Duodenal mucosa (tissue), 2 donors: ENCODE measurements at regions not wholly inside any gene's neighbourhood (a gene's known extent, or its start where the extent isn't known, plus 50 kb on each side); places are given as distances from the start of the nearest gene placed in this dataset.

ENCODE experiments used
- H3K27ac ChIP-seq: one replicate; pipeline ENCODE4 v1.7.0; 2013; ENCODE audit warnings: low read depth, low read length
- H3K27me3 ChIP-seq, 2 donors: one replicate each; pipeline ENCODE4 v1.7.0; 2013; ENCODE audit warnings: low read length in 2 of 2, control low read depth in 1 of 2; ENCODE audit not compliant: insufficient read depth in 2 of 2, control insufficient read depth in 1 of 2
- H3K36me3 ChIP-seq, 2 donors: one replicate each; pipeline ENCODE4 v1.7.0; 2013; ENCODE audit warnings: low read length in 2 of 2, control low read depth in 1 of 2; ENCODE audit not compliant: insufficient read depth in 2 of 2, control insufficient read depth in 1 of 2
- H3K4me1 ChIP-seq, 2 donors: one replicate each; pipeline ENCODE4 v1.7.0; 2013; ENCODE audit warnings: low read length in 2 of 2, control low read depth in 1 of 2; ENCODE audit not compliant: insufficient read depth in 2 of 2, control insufficient read depth in 1 of 2
- H3K4me3 ChIP-seq, 2 donors: one replicate each; pipeline ENCODE4 v1.7.0; 2013; ENCODE audit warnings: low read length in 2 of 2, low read depth in 1 of 2
- H3K9ac ChIP-seq, 2 donors: one replicate each; pipeline ENCODE4 v1.7.0; 2013; ENCODE audit warnings: low read length in 2 of 2, low read depth in 1 of 2
- H3K9me3 ChIP-seq, 2 donors: one replicate each; pipeline ENCODE4 v1.7.0; 2013; ENCODE audit warnings: low read length in 2 of 2, control low read depth in 1 of 2; ENCODE audit not compliant: control insufficient read depth in 1 of 2

DNA sequence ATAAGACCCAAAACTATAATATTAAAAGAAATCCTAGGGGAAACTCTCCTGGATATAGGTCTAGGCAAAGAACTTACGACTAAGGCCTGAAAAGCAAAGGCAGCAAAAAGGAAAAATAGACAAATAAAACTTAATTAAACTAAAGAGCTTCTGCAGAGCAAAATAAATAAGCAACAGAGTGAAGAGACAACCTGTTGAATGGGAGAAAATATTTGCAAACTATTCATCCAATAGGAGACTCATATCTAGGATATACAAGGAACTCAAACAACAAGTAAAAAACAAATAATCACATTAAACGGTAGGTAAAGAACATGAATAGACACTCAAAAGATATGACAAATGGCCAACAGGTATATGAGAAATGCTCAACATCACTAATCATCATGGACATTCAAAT, 318.6 kb downstream of the CSNK1G3 start:
- Histone ChIP-seq H3K9me3 (no peaks in the 10 kb centered on the region), H3K4me3 (no peak overlapping the region), H3K27ac (no peak overlapping the region), H3K36me3 (no peaks in the 10 kb centered on the region), H3K4me1 (no peaks in the 10 kb centered on the region), H3K27me3 (no peaks in the 10 kb centered on the region), H3K9ac (no peak overlapping the region)

DNA sequence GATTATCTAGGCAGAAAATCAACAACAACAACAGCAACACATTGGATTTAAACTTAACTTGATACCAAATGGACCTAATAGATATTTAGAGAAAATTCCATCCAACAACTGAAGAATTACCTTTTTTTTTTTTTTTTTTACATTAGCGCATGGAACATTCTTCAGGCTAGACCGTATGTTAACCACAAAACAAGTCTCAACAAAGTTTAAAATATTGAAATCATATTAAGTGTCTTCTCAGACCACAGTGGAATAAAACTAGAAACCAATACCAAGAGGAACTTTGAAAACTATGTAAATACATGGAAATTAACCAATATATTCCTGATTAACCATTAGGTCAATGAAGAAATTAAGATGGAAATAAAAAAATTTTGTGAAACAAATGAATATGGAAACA, 315.8 kb downstream of the CSNK1G3 start:
- no peaks in the 10 kb centered on the region for H3K9me3 ChIP-seq
- no peak overlapping the region for H3K9ac ChIP-seq
- H3K4me1 ChIP-seq, result no peaks in the 10 kb centered on the region
- no peak overlapping the region for H3K27ac ChIP-seq
- H3K27me3 ChIP-seq, result no peaks in the 10 kb centered on the region
- H3K36me3 ChIP-seq, result no peaks in the 10 kb centered on the region
- no peak overlapping the region for H3K4me3 ChIP-seq

DNA sequence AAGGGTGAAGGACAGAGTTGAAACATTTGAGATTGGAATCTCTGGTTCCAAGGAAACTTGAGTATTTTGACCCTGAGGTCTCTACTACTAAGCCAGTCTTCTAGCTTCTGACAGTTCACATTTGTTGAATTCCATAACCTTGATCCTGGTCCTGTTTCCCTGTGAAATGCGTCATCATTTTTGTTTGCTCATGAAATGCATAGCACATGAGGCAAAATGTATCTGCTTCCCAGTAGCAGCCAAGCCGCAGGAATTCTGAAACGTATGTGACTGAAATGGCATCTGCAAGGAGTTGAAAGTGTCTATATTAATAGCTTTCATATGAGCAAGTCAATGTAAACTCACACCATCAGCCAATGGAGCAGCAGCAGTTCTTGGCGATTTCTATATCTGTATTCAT, 307.9 kb downstream of the CSNK1G3 start:
- Histone ChIP-seq H3K9me3 (no peaks in the 10 kb centered on the region), H3K27ac (no peak overlapping the region), H3K4me3 (no peak overlapping the region), H3K4me1 (no peaks in the 10 kb centered on the region), H3K27me3 (no peaks in the 10 kb centered on the region), H3K36me3 (no peaks in the 10 kb centered on the region), H3K9ac (no peak overlapping the region)

- Histone ChIP-seq H3K4me1 (no peaks in the 10 kb centered on the region), H3K27me3 (no peaks in the 10 kb centered on the region), H3K9ac (no peak overlapping the region), H3K27ac (no peak overlapping the region), H3K4me3 (no peak overlapping the region), H3K9me3 (no peaks in the 10 kb centered on the region), H3K36me3 (no peaks in the 10 kb centered on the region)
These were observed 307.4 kb downstream of the CSNK1G3 start for GRCh38 chr5:123819386-123819785.

GRCh38 chr5:123817267-123817666, 305.3 kb downstream of the CSNK1G3 start:
- H3K27ac ChIP-seq, result no peak overlapping the region
- no peaks in the 10 kb centered on the region for H3K36me3 ChIP-seq
- no peak overlapping the region for H3K9ac ChIP-seq
- no peaks in the 10 kb centered on the region for H3K27me3 ChIP-seq
- no peaks in the 10 kb centered on the region for H3K4me1 ChIP-seq
- no peaks in the 10 kb centered on the region for H3K9me3 ChIP-seq
- H3K4me3 ChIP-seq, result no peak overlapping the region

GRCh38 chr5:123814801-123815470, 303.0 kb downstream of the CSNK1G3 start:
- peaks cover 0 to 11% of the 10 kb centered on the region in 2 donors for H3K4me1 ChIP-seq
- H3K9ac ChIP-seq, result no peak overlapping the region
- no peaks in the 10 kb centered on the region for H3K27me3 ChIP-seq
- no peaks in the 10 kb centered on the region for H3K9me3 ChIP-seq
- H3K36me3 ChIP-seq, result no peaks in the 10 kb centered on the region
- no peak overlapping the region for H3K27ac ChIP-seq
- H3K4me3 ChIP-seq, result no peak overlapping the region

DNA sequence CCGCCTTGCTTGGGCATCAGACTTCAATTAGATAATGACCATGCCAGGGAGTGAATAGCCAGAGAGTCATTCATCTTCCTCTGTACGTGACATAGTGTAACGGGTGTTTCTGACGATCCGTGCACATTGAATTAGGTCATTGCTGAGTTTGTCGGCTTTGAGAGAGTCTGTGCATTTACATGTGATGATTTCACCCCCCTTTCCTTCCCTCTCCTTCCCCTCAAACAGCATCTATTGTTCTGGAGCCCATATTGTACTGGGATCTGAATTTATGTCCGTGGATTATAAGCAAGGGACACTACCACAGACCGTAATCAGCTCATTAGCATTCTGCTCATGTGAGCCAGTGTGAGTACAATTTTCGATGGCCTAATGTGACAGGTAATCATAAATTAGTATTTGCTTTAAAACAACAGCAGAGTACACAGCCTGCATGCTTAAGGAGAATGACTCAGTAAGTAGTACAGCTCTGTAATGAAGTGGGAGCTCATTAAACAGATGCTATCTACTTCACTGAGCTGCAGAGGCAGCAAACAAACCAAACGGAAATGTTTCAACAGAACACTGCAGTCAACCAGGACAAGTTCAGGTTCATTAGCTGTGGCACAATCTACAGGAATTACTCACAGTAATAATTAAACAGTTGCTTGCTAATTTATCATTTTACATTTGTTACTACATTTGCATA, 302.1 kb downstream of the CSNK1G3 start:
- no peak overlapping the region for H3K9ac ChIP-seq
- H3K36me3 ChIP-seq, result no peaks in the 10 kb centered on the region
- H3K9me3 ChIP-seq, result no peaks in the 10 kb centered on the region
- no peaks in the 10 kb centered on the region for H3K27me3 ChIP-seq
- H3K27ac ChIP-seq, result no peak overlapping the region
- H3K4me3 ChIP-seq, result no peak overlapping the region
- peaks cover 0 to 11% of the 10 kb centered on the region in 2 donors for H3K4me1 ChIP-seq

GRCh38 chr5:123813264-123813663, 301.3 kb downstream of the CSNK1G3 start:
- Histone ChIP-seq H3K36me3 (no peaks in the 10 kb centered on the region), H3K9ac (no peak overlapping the region), H3K4me1 (peaks cover 0 to 11% of the 10 kb centered on the region in 2 donors), H3K27me3 (no peaks in the 10 kb centered on the region), H3K27ac (no peak overlapping the region), H3K4me3 (no peak overlapping the region), H3K9me3 (no peaks in the 10 kb centered on the region)

DNA sequence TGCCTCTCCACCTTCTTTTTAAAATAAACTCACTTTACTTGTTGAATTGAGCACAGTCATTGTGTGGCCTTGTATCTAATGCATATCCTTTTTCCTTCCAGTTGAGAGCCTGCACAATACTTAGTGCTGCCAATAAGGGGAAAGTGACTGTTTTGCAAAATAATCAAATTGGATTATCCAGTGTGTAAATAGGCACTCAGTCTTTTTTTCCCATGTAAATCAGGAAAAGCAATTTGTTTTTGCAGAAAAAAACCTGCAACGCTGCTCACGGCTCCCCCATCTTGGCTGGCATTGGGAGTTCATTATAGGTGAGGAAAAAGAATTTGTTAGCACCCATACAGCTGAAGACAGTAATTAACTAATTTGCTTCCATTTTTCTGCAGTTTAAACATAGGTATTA, 299.9 kb downstream of the CSNK1G3 start:
- no peaks in the 10 kb centered on the region for H3K36me3 ChIP-seq
- no peak overlapping the region for H3K4me3 ChIP-seq
- H3K27ac ChIP-seq, result no peak overlapping the region
- no peaks in the 10 kb centered on the region for H3K27me3 ChIP-seq
- no peaks in the 10 kb centered on the region for H3K9me3 ChIP-seq
- H3K9ac ChIP-seq, result no peak overlapping the region
- H3K4me1 ChIP-seq, result peaks cover 0 to 11% of the 10 kb centered on the region in 2 donors

- Histone ChIP-seq H3K4me3 (no peak overlapping the region), H3K9me3 (no peaks in the 10 kb centered on the region), H3K27ac (no peak overlapping the region), H3K4me1 (peaks cover 0 to 11% of the 10 kb centered on the region in 2 donors), H3K36me3 (no peaks in the 10 kb centered on the region), H3K27me3 (no peaks in the 10 kb centered on the region), H3K9ac (no peak overlapping the region)
These were observed 298.9 kb downstream of the CSNK1G3 start for GRCh38 chr5:123810746-123811340.
